ENCODE measurements at regions not wholly inside any gene's neighbourhood (a gene's known extent, or its start where the extent isn't known, plus 50 kb on each side); places are given as distances from the start of the nearest gene placed in this dataset.

DNA sequence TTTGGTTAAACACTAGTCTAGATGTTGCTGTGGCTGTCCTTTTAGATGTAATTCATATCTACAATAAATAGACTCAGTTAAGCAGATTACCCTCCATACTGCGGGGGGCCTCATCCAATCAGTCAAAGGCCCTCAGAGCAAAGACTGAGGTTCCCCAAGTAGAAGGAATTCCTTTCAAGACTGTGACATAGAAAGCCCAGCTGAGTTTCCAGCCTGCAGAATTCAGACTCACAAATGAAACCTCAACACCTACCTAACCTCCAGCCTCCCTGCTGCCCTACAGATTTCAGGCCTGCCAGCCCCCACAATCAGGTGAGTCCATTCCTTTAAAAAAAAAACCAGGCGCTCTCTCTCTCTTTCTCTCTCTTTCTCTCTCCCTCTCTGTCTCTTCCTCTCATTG, 73.6 kb upstream of the NSMCE3 start:
- H3K79me2 ChIP-seq (ENCODE audit: control insufficient read depth, insufficient read depth, low read length): no peaks in the 10 kb centered on the region
- dilution Hi-C loops (cut with MboI; ENCODE audit: extremely low pct_ligation_motif_present, low sequenced_read_pairs) (no loop called here), intact Hi-C loops (cut with micrococcal nuclease) (no loop called here)
- no peaks in the 10 kb centered on the region for H3K9me1 ChIP-seq (replicated peaks; ENCODE audit: control insufficient read depth, extremely low read depth, insufficient read depth, low read length)
- no peak overlapping the region for H3K4me2 ChIP-seq (ENCODE audit: insufficient read depth, low read length)
- H3K9me3 ChIP-seq (replicated peaks; ENCODE audit: control insufficient read depth, insufficient read depth, low read length): no peaks in the 10 kb centered on the region
- FAIRE-seq (no peak), DNase-seq (ENCODE audit: low read depth, low spot score) (no peak)
- H3K9ac ChIP-seq (replicated peaks; ENCODE audit: extremely low read depth, insufficient read depth, low read length): no peak overlapping the region
- ChIA-PET CTCF (no interaction called here), POLR2A (no interaction called here)
- no peak overlapping the region for H3K4me3 ChIP-seq (replicated peaks in 1 of 3; ENCODE audit: insufficient read depth in 1 of 3, low read depth in 1 of 3, low read length in 3 of 3)
- no peaks in the 10 kb centered on the region for H3K4me1 ChIP-seq (ENCODE audit: control insufficient read depth, extremely low read depth, insufficient read depth, low read length)
- BruUV-seq (replicated peaks): no TSS peak
- no peak overlapping the region for H2AFZ ChIP-seq (ENCODE audit: low read depth, low read length)
- no peaks in the 10 kb centered on the region for H3K27me3 ChIP-seq (ENCODE audit: control insufficient read depth in 2 of 2, insufficient read depth in 2 of 2, low read length in 2 of 2)
- no peak overlapping the region for H3K27ac ChIP-seq (ENCODE audit: insufficient read depth, low read depth, low read length)
- no peaks in the 10 kb centered on the region for H4K20me1 ChIP-seq (replicated peaks; ENCODE audit: control insufficient read depth, extremely low read depth, insufficient read depth, low read length)
- TF ChIP-seq, protein P1, sequence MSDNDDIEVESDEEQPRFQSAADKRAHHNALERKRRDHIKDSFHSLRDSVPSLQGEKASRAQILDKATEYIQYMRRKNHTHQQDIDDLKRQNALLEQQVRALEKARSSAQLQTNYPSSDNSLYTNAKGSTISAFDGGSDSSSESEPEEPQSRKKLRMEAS (IDR thresholded peaks at IDR 0.05; ENCODE audit: insufficient read depth, insufficient read length): no peak
- TF ChIP-seq MYC (IDR thresholded peaks at IDR 0.05; ENCODE audit: low read depth, low read length): no peak
- TF ChIP-seq, protein P2, sequence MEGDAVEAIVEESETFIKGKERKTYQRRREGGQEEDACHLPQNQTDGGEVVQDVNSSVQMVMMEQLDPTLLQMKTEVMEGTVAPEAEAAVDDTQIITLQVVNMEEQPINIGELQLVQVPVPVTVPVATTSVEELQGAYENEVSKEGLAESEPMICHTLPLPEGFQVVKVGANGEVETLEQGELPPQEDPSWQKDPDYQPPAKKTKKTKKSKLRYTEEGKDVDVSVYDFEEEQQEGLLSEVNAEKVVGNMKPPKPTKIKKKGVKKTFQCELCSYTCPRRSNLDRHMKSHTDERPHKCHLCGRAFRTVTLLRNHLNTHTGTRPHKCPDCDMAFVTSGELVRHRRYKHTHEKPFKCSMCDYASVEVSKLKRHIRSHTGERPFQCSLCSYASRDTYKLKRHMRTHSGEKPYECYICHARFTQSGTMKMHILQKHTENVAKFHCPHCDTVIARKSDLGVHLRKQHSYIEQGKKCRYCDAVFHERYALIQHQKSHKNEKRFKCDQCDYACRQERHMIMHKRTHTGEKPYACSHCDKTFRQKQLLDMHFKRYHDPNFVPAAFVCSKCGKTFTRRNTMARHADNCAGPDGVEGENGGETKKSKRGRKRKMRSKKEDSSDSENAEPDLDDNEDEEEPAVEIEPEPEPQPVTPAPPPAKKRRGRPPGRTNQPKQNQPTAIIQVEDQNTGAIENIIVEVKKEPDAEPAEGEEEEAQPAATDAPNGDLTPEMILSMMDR (IDR thresholded peaks at IDR 0.05; ENCODE audit: extremely low read depth in 1 of 2, insufficient read depth in 1 of 2, low read depth in 1 of 2, low read length in 2 of 2): no peak
- no peak for TF ChIP-seq GATA2 (IDR thresholded peaks at IDR 0.05; ENCODE audit: insufficient read depth, insufficient read length, low read depth, low read length)
- no peak for TF ChIP-seq EZH2 (IDR thresholded peaks at IDR 0.05; ENCODE audit: borderline replicate concordance, low read depth, low read length, severe bottlenecking)
- no peak for TF ChIP-seq POLR2AphosphoS5 (IDR thresholded peaks at IDR 0.05; ENCODE audit: insufficient read depth, low read depth, low read length)
- TF ChIP-seq FOS (IDR thresholded peaks at IDR 0.05; ENCODE audit: borderline replicate concordance, insufficient read depth, low read length): no peak
- no peak for TF ChIP-seq POLR2A (IDR thresholded peaks at IDR 0.05; ENCODE audit: low read depth, low read length)
- no peak for TF ChIP-seq JUN (IDR thresholded peaks at IDR 0.05; ENCODE audit: borderline replicate concordance, insufficient read depth, insufficient read length, low read depth)
- H3K36me3 ChIP-seq (ENCODE audit: control insufficient read depth in 2 of 2, extremely low read depth in 1 of 2, insufficient read depth in 2 of 2, low read length in 2 of 2): no peaks in the 10 kb centered on the region
